Ascending aorta (tissue), 2 donors: ENCODE measurements at regions not wholly inside any gene's neighbourhood (a gene's known extent, or its start where the extent isn't known, plus 50 kb on each side); places are given as distances from the start of the nearest gene placed in this dataset.
"Not testable (repeated sequence)": the region's sequence is repeated elsewhere in the genome, so short reads cannot be mapped to it uniquely, and the experiment has no call there.

Source experiments
- DNase-seq, 2 donors: peaks; one replicate each; pipeline ENCODE4 v3.0.0-alpha.2; 2019; ENCODE audit warnings: low spot score in 2 of 2
- H3K27ac ChIP-seq, 2 donors: fragments of 200-600 bp; sonication (generic); one replicate each; pipeline ENCODE4 v1.5.1; 2016 to 2017; ENCODE audit warnings: mild to moderate bottlenecking in 1 of 2
- H3K27me3 ChIP-seq: fragments of 200-600 bp; sonication (generic); one replicate; pipeline ENCODE4 v1.5.1; 2017
- H3K36me3 ChIP-seq, 2 donors: fragments of 200-600 bp; sonication (generic); one replicate each; pipeline ENCODE4 v1.5.1; 2016
- H3K4me1 ChIP-seq, 2 donors: fragments of 200-600 bp; sonication (generic); one replicate each; pipeline ENCODE4 v1.5.1; 2016 to 2017; ENCODE audit warnings: mild to moderate bottlenecking in 1 of 2
- H3K4me3 ChIP-seq, 2 donors: fragments of 200-600 bp; sonication (generic); one replicate each; pipeline ENCODE4 v1.5.1; 2016 to 2017; ENCODE audit warnings: mild to moderate bottlenecking in 1 of 2
- H3K9me3 ChIP-seq, 2 donors: fragments of 200-600 bp; sonication (generic); one replicate each; pipeline ENCODE4 v1.5.1; 2016
- CTCF ChIP-seq, 3 experiments: fragments of 200-600 bp in 2 of 3; fragments of 450-650 bp in 1 of 3; sonication (generic) in 2 of 3; IDR thresholded peaks; one replicate each; pipeline ENCODE4 v1.5.1; 2016 to 2019; ENCODE audit warnings: antibody characterized with exemption in 3 of 3, mild to moderate bottlenecking in 1 of 3, moderate library complexity in 1 of 3
- intact Hi-C: fragments of 100-400 bp; cut with DNase I; formaldehyde crosslinking; loops from one replicate; pipeline ENCODE4 v1.15.1; 2023

GRCh38 chr4:189656641-189657040, 284.0 kb upstream of the FRG1 start:
- no peaks in the 10 kb centered on the region for H3K27me3 ChIP-seq
- H3K4me3 ChIP-seq = no peak overlapping the region
- intact Hi-C loops = no loop called here
- no peak overlapping the region for H3K27ac ChIP-seq
- no peak for DNase-seq
- no peaks in the 10 kb centered on the region for H3K4me1 ChIP-seq
- H3K9me3 ChIP-seq = no peaks in the 10 kb centered on the region
- TF ChIP-seq CTCF (IDR thresholded peaks at IDR 0.05) = no peak
- no peaks in the 10 kb centered on the region for H3K36me3 ChIP-seq

DNA sequence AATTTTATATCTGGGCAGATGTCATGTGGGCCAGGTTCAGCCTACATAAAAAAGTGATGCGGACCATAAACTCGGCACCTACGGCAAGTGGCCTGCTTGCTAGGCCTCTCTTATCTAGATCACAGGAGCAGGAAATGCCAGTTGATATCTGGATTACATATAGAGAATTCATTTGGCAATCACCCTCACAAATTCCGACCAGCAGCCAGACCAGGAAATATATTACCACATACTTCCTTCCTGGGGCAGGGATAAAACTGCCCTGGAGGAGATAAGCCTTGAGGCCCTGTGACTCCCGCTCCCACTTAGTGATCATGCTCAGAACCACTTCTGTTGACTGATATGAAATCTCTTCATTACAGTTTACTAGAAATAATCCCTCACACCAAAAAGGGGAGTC, 282.4 kb upstream of the FRG1 start:
- H3K36me3 ChIP-seq, H3K27me3 ChIP-seq, H3K4me3 ChIP-seq, H3K4me1 ChIP-seq, intact Hi-C loops, H3K27ac ChIP-seq, H3K9me3 ChIP-seq, DNase-seq: not testable (repeated sequence)

- H3K27me3 ChIP-seq, H3K36me3 ChIP-seq, H3K9me3 ChIP-seq, intact Hi-C loops, DNase-seq, H3K4me1 ChIP-seq, H3K4me3 ChIP-seq, H3K27ac ChIP-seq: not testable (repeated sequence)
These were observed 281.8 kb upstream of the FRG1 start for GRCh38 chr4:189658831-189659230.

DNA sequence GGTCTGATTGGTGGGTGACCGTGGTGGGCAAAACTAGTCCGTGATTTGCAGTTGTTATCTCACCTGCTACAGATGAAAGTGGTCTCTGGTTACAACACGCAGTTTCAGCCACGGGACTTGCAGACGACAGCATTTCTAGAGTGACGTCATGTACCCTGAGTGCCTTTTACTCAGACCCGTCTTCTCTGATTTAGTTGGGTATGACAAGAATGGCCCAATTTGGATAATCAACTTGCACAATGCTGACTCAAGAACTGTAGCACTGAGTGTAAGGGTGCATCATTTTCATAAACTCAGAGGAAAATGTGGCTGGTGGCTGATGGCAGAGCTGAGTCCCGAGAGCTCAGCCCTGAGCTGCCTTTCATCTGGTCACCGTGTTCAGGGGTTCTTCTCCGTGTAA, 281.4 kb upstream of the FRG1 start:
- no peak for DNase-seq
- H3K27me3 ChIP-seq = no peaks in the 10 kb centered on the region
- no peak for TF ChIP-seq CTCF (IDR thresholded peaks at IDR 0.05)

DNA sequence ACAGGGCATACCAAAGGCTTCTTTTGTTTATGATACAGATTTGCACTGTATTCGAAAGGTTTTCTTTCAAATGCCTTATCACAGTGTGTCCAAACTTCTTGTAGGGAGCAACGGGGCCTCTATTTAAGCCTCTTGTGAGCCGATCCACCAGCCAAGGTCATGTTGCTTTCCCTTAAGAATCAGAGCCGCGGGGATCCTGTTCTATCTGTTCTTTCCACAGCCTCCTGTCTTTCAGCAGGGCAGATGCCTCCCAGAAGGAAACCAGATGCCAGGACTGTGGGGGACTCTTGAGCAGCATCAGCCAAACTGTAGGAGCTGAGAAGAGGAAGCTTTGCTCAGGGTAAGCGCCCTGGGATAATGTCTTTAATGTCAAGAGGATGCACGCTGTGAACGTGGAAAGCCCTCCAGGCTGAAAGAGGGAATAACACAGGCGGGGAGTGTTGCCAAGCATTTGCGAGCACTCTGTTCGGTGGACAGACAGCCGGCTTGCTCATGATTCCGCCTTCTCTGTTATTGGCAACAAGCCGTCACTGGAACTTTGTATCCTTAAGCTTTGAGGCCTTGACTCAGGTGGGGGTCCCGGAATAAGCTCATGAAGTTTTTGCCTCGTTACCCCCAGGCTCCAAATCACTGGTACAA, 279.8 kb upstream of the FRG1 start:
- H3K4me1 ChIP-seq = no peaks in the 10 kb centered on the region
- H3K27ac ChIP-seq = no peak overlapping the region
- TF ChIP-seq CTCF (IDR thresholded peaks at IDR 0.05) = no peak
- H3K4me3 ChIP-seq = no peak overlapping the region
- H3K36me3 ChIP-seq = no peaks in the 10 kb centered on the region
- DNase-seq = no peak
- H3K9me3 ChIP-seq = no peaks in the 10 kb centered on the region
- intact Hi-C loops = no loop called here
- H3K27me3 ChIP-seq = no peaks in the 10 kb centered on the region

More for the DNA sequence above, 281.4 kb upstream of the FRG1 start:
- Histone ChIP-seq H3K4me1 (no peaks in the 10 kb centered on the region), H3K36me3 (no peaks in the 10 kb centered on the region), H3K4me3 (no peak overlapping the region), H3K9me3 (no peaks in the 10 kb centered on the region), H3K27ac (no peak overlapping the region)
- intact Hi-C loops = no loop called here

DNA sequence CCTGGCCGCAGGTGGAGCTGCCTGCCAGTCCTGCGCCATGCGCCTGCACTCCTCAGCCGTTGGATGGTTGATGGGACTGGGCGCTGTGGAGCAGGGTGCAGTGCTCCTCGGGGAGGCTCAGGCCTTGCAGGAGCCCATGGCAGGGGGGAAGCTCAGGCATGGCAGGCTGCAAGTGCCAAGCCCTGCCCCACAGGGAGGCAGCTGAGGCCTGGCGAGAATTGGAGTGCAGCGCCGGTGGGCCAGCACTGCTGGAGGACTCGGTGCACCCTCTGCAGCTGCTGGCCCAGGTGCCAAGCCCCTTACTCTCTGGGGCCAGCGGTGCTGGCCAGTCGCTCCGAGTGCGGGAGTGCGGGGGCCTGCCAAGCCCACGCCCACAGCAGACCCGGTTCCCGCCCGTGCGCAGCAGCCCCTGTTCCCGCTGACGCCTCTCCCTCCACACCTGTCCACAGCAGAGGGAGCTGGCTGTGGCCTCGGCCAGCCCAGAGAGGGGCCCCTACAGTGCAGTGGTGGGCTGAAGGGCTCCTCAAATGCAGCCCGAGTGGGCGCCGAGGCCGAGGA, 275.9 kb upstream of the FRG1 start:
- no peak overlapping the region for H3K27ac ChIP-seq
- TF ChIP-seq CTCF (IDR thresholded peaks at IDR 0.05) = no peak
- no peak for DNase-seq

GRCh38 chr4:189665712-189666305, 274.9 kb upstream of the FRG1 start:
- H3K4me3 ChIP-seq, H3K4me1 ChIP-seq, intact Hi-C loops, DNase-seq, H3K27me3 ChIP-seq, H3K9me3 ChIP-seq, H3K27ac ChIP-seq, H3K36me3 ChIP-seq: not testable (repeated sequence)

More for the DNA sequence above, 275.9 kb upstream of the FRG1 start:
- Histone ChIP-seq H3K9me3 (no peaks in the 10 kb centered on the region), H3K4me1 (no peaks in the 10 kb centered on the region), H3K4me3 (no peak overlapping the region), H3K36me3 (no peaks in the 10 kb centered on the region), H3K27me3 (no peaks in the 10 kb centered on the region)
- intact Hi-C loops = no loop called here

DNA sequence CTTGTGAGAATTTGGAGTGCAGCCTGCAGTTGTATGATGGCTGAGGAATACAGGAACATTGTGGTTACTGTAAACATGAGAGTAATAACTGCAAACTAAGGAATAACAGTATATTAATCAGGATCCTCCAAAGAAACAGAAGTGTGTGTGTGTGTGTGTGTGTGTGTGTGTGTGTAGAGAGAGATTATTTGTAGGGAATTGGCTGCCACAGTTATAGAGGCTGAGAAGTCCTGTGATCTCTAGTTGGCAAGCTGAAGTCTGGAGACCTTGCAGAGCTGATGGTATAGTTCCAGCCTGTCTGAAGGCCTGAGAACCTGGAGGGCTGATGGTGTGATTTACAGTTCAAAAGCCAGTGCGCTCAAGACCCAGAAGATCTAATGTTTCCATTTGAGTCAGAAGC, 273.3 kb upstream of the FRG1 start:
- H3K36me3 ChIP-seq, H3K9me3 ChIP-seq, H3K4me3 ChIP-seq, H3K27ac ChIP-seq, H3K27me3 ChIP-seq, H3K4me1 ChIP-seq, intact Hi-C loops, DNase-seq: not testable (repeated sequence)

DNA sequence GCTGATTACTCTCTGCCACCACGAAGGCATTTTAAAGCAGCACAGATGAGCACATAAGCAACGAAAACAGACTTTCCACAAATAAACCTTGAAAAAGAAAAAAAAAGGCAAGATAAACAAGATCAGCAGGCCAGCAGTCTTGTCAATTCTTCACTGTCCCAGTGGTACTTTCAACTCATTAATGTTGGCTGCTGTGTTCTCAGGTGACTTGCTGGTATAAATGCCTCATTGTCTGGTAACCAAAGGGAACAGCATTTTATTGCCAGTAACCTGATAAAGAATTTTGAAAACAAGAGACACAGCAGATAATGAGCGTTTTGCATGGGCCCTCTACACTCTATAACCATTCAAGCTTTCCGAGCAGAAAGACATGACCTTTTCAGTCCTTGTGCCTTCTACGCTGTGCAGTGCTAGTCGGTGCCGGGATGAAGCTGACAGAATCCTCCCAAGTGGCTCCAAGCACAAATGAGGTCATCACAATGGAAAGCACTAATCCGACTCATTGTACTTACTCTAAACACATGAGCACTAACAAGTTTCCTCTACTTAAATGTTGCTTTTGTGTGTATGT, 242.9 kb upstream of the FRG1 start:
- H3K36me3 ChIP-seq, H3K27me3 ChIP-seq, H3K27ac ChIP-seq, H3K4me1 ChIP-seq, DNase-seq, intact Hi-C loops, H3K4me3 ChIP-seq, H3K9me3 ChIP-seq: not testable (repeated sequence)

GRCh38 chr4:189703000-189703399, 237.7 kb upstream of the FRG1 start:
- H3K36me3 ChIP-seq, H3K27me3 ChIP-seq, H3K4me1 ChIP-seq, H3K9me3 ChIP-seq, H3K27ac ChIP-seq, DNase-seq, H3K4me3 ChIP-seq, intact Hi-C loops: not testable (repeated sequence)
